RWPE2 (cell line): ENCODE measurements at regions not wholly inside any gene's neighbourhood (a gene's known extent, or its start where the extent isn't known, plus 50 kb on each side); places are given as distances from the start of the nearest gene placed in this dataset.
"Not testable (repeated sequence)": the region's sequence is repeated elsewhere in the genome, so short reads cannot be mapped to it uniquely, and the experiment has no call there.

ENCODE experiments used
- ATAC-seq: fragments of 200-7000 bp; cut with Tn5 transposase; 3 replicates; pipeline ENCODE4 v1.9.1; 2021; ENCODE audit warnings: low read depth
- DNase-seq: peaks from one replicate; pipeline ENCODE4 v3.0.0-alpha.2; 2020; ENCODE audit warnings: low spot score
- H3K27ac ChIP-seq: fragments of 450-650 bp; 2 replicates; pipeline ENCODE4 v1.5.1; 2017; ENCODE audit warnings: mild to moderate bottlenecking; ENCODE audit not compliant: poor library complexity, severe bottlenecking
- H3K27me3 ChIP-seq: fragments of 250-450 bp; sonication (Bioruptor Pico); 2 replicates; pipeline ENCODE4 v1.5.1; 2021; ENCODE audit warnings: mild to moderate bottlenecking, moderate library complexity; ENCODE audit not compliant: insufficient read depth, poor library complexity, severe bottlenecking
- H3K36me3 ChIP-seq: fragments of 250-450 bp; sonication (Bioruptor Pico); 2 replicates; pipeline ENCODE4 v1.5.1; 2020; ENCODE audit warnings: low read depth, mild to moderate bottlenecking, moderate library complexity
- H3K4me1 ChIP-seq: fragments of 250-450 bp; sonication (Bioruptor Pico); 2 replicates; pipeline ENCODE4 v1.5.1; 2021; ENCODE audit warnings: mild to moderate bottlenecking, moderate library complexity; ENCODE audit not compliant: insufficient read depth, poor library complexity, severe bottlenecking
- H3K4me3 ChIP-seq: fragments of 250-450 bp; sonication (Bioruptor Pico); 2 replicates; pipeline ENCODE4 v1.5.1; 2021; ENCODE audit warnings: mild to moderate bottlenecking, moderate library complexity; ENCODE audit not compliant: severe bottlenecking
- H3K9me3 ChIP-seq: fragments of 250-450 bp; sonication (Bioruptor Pico); 2 replicates; pipeline ENCODE4 v1.5.1; 2021; ENCODE audit warnings: mild to moderate bottlenecking, moderate library complexity; ENCODE audit not compliant: severe bottlenecking
- TF ChIP-seq, protein P1 (sequence below): fragments of 450-650 bp; IDR thresholded peaks from one replicate; pipeline ENCODE4 v1.5.1; 2017; ENCODE audit warnings: mild to moderate bottlenecking, moderate library complexity; ENCODE audit not compliant: poor library complexity, severe bottlenecking

DNA sequence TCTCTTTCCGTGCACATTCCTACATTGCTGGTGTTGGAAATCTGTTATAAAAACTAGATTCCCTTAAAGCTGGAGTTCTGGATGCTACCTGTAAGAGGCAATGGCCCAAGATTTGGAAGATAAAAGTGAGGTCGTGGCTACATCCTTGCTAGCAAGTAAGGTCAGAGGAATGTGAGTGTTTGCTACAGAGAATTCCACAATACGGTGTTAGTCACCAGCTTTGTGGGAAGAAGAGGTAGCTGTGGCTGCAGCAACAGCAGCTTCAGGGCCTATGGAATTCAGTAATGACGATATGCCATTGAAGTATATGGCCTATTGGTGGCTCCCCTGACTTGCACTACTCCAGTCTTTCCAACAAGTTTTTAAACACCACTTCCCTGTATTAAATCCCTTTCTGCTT lies 227.7 kb upstream of the TMEM260 start:
- ATAC-seq (peak; percentile 94), DNase-seq (no peak)
- Histone ChIP-seq H3K27me3 (no peaks in the 10 kb centered on the region), H3K4me3 (no peak overlapping the region), H3K9me3 (peaks cover 5% of the 10 kb centered on the region), H3K27ac (no peak overlapping the region), H3K36me3 (no peaks in the 10 kb centered on the region), H3K4me1 (no peaks in the 10 kb centered on the region)
- TF ChIP-seq, protein P1, sequence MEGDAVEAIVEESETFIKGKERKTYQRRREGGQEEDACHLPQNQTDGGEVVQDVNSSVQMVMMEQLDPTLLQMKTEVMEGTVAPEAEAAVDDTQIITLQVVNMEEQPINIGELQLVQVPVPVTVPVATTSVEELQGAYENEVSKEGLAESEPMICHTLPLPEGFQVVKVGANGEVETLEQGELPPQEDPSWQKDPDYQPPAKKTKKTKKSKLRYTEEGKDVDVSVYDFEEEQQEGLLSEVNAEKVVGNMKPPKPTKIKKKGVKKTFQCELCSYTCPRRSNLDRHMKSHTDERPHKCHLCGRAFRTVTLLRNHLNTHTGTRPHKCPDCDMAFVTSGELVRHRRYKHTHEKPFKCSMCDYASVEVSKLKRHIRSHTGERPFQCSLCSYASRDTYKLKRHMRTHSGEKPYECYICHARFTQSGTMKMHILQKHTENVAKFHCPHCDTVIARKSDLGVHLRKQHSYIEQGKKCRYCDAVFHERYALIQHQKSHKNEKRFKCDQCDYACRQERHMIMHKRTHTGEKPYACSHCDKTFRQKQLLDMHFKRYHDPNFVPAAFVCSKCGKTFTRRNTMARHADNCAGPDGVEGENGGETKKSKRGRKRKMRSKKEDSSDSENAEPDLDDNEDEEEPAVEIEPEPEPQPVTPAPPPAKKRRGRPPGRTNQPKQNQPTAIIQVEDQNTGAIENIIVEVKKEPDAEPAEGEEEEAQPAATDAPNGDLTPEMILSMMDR = no peak

DNA sequence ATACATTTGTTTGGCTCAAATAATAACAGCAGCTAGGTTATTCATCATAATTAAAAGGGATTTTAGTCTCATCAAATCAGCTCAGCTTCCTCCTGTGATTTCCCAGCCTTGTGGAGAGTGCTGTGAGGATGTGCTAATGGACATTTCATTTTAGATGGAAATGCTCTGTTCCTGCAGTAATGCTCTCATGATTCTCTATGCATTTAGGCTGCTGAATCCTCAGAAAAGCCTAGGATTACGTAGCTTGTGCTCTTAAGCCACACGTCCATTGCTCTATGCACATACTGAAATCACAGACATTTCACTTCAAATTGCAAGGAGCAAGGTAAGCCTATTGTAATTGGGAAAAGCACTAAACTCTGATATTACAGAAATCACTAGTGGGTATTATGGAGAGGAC lies 226.6 kb upstream of the TMEM260 start:
- Histone ChIP-seq H3K27me3 (no peaks in the 10 kb centered on the region), H3K9me3 (peaks cover 5% of the 10 kb centered on the region), H3K36me3 (no peaks in the 10 kb centered on the region), H3K4me1 (no peaks in the 10 kb centered on the region), H3K4me3 (no peak overlapping the region), H3K27ac (no peak overlapping the region)
- ATAC-seq (no peak), DNase-seq (no peak)
- TF ChIP-seq, protein P1 = no peak

DNA sequence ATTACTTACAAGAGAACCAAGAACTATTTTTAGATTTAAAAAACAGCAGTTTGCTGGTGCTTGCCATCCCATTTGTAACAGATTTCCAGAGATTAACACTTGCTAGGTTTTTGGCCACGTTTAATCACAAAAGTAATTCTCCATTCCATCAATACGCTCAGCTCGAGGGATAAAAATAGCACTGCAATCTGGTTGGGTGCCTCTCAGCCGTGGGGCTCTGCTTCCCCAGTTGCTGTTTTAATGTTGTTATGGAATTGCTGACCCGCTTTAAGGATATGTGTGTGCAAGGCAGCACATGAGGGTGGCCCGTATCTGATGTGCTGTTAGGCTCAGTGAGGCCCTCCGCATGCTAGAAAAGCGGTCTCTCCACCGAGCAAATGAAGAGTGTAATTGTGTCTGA lies 222.2 kb upstream of the TMEM260 start:
- Histone ChIP-seq H3K36me3 (no peaks in the 10 kb centered on the region), H3K9me3 (no peaks in the 10 kb centered on the region), H3K4me1 (no peaks in the 10 kb centered on the region), H3K4me3 (no peak overlapping the region), H3K27me3 (no peaks in the 10 kb centered on the region), H3K27ac (no peak overlapping the region)
- ATAC-seq (no peak), DNase-seq (no peak)
- TF ChIP-seq, protein P1 = no peak

DNA sequence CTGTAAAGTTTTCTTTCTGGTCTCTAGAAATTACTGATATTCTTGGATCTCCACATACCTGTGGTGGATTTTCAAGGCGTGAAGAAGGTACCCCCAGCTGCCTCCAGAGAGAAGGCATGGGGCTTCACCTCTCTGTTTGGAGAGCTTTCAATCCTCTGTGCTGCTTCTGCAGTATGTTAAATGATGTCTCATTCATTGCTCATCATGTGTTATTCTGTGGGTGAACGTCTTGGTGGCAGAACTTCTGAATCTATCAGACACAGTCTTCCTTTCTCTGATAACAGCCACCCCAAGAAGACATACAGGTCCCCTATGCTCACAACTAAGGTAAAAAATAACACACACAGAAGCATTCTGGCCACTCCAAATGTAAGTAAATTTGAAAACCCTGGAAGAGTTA lies 221.3 kb upstream of the TMEM260 start:
- DNase-seq = no peak
- Histone ChIP-seq H3K4me3 (no peak overlapping the region), H3K9me3 (no peaks in the 10 kb centered on the region), H3K27me3 (no peaks in the 10 kb centered on the region), H3K4me1 (no peaks in the 10 kb centered on the region), H3K27ac (no peak overlapping the region), H3K36me3 (no peaks in the 10 kb centered on the region)
- TF ChIP-seq, protein P1 = no peak
- no peak for ATAC-seq

DNA sequence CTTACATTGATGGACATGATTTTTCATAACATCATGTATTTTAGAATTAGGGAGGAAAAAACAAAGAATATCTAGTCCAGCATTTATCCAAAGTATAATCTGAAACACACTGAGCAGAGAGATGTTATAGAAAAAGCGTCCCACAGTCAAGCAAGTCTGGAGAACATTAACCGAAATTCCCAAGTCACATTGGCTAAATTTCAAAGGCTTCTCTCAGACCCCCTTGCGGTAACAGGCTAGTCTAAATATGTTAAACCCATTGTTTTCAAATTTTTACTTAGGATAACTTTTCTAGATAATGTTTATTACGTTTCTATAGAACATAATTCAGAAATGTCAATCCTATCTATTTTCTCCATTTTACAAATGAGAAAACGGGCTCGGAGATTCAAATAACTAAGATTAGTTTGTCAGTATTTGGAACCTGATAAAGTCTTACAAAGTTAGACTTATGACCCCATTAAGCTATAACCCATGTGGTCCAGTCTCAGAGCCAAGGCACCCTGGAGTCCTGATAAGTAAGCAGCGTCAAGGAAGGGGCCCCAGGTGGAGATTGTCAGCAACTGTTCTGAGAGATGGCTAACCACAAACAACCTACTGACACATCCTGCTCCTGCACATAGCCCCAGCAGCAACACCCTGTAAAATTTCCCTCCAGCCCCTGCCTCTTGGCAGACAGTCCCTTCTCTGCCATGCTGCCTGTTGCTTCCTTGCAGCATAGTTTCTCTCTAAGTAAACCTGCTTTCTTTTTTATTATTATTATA lies 220.6 kb upstream of the TMEM260 start:
- no peak for DNase-seq
- Histone ChIP-seq H3K27me3 (no peaks in the 10 kb centered on the region), H3K4me3 (no peak overlapping the region), H3K27ac (no peak overlapping the region), H3K9me3 (no peaks in the 10 kb centered on the region), H3K4me1 (no peaks in the 10 kb centered on the region), H3K36me3 (no peaks in the 10 kb centered on the region)
- ATAC-seq = no peak; the same call in 2 of the 3 replicates
- TF ChIP-seq, protein P1 = no peak

DNA sequence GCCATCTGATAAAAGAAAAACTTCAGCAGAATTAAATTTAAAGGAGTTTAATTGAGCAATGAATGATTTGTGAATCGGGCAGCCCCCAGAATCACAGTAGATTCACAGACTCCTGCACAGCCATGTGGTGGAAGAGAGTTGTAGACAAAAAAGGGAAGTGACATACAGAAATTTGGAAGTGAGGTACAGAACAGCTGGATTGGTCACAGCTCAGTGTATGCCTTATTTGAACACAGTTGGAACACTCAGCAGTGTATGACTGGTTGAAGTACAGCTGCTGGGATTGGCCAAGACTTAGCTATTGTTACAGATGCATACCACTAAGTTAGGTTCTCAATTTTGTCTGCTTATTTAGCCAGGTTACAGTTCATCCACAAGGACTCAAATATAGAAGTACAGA lies 213.9 kb upstream of the TMEM260 start:
- H3K27me3 ChIP-seq, H3K9me3 ChIP-seq, H3K27ac ChIP-seq, DNase-seq, H3K36me3 ChIP-seq, ATAC-seq, H3K4me1 ChIP-seq, H3K4me3 ChIP-seq: not testable (repeated sequence)
